IMR-90 (cell line): ENCODE measurements at regions not wholly inside any gene's neighbourhood (a gene's known extent, or its start where the extent isn't known, plus 50 kb on each side); places are given as distances from the start of the nearest gene placed in this dataset.
A peak's percentile ranks its signal among the peaks of the same experiment; 100 is the strongest.

ENCODE experiments used
- ATAC-seq: fragments of 200-7000 bp; cut with Tn5 transposase; 2 replicates; pipeline ENCODE4 v1.9.1; 2020; ENCODE audit warnings: low read depth, mild to moderate bottlenecking, moderate library complexity
- BruUV-seq: library from RNA; stranded (reverse); fragments of 400-500 nt; replicated peaks from 2 replicates; lab custom pipeline; 2021; lab: Mats Ljungman, UMichigan
- CTCF ChIA-PET: fragments of 300-600 bp; formaldehyde crosslinking; extraction: SDS; loops from one replicate; lab custom pipeline; 2021; ENCODE audit warnings: antibody characterized with exemption; lab: Yijun Ruan, JAX
- POLR2A ChIA-PET: fragments of 300-600 bp; sonication (Branson Sonifier 250); formaldehyde crosslinking; loops from one replicate; lab custom pipeline; 2022; ENCODE audit warnings: antibody characterized with exemption; ENCODE audit not compliant: unreplicated experiment; lab: Charles Lee
- DNase-seq: peaks from one replicate; pipeline ENCODE4 v3.0.0; 2013
- H2AFZ ChIP-seq: replicated peaks from 2 replicates; pipeline ENCODE3; 2013; ENCODE audit warnings: low read length, mild to moderate bottlenecking; ENCODE audit not compliant: poor library complexity
- H2AK5ac ChIP-seq: 2 replicates; pipeline ENCODE4 v1.6.1; 2013; ENCODE audit warnings: low read depth, low read length, inconsistent platforms
- H2AK9ac ChIP-seq: replicated peaks from 2 replicates; pipeline ENCODE3; 2013; ENCODE audit warnings: mild to moderate bottlenecking, low read depth, low read length, moderate library complexity; ENCODE audit not compliant: poor library complexity
- H2BK120ac ChIP-seq: 2 replicates; pipeline ENCODE4 v1.6.1; 2013; ENCODE audit warnings: low read depth, low read length, inconsistent platforms
- H2BK15ac ChIP-seq: 3 replicates; pipeline ENCODE4 v1.6.1; 2013; ENCODE audit warnings: low read depth, low read length, inconsistent platforms
- H2BK20ac ChIP-seq: 2 replicates; pipeline ENCODE4 v1.6.1; 2013; ENCODE audit warnings: low read depth, mild to moderate bottlenecking, inconsistent platforms, low read length, moderate library complexity
- H2BK5ac ChIP-seq: 2 replicates; pipeline ENCODE4 v1.6.1; 2013; ENCODE audit warnings: mild to moderate bottlenecking, low read depth, low read length, inconsistent platforms; ENCODE audit not compliant: poor library complexity, severe bottlenecking
- H3K14ac ChIP-seq: replicated peaks from 2 replicates; pipeline ENCODE4 v1.6.1; 2013; ENCODE audit warnings: low read depth, low read length, inconsistent platforms
- H3K18ac ChIP-seq: 2 replicates; pipeline ENCODE4 v1.6.1; 2013; ENCODE audit warnings: low read depth, low read length, control low read depth
- H3K23ac ChIP-seq: 2 replicates; pipeline ENCODE4 v1.6.1; 2013; ENCODE audit warnings: low read depth, low read length, inconsistent platforms
- H3K27ac ChIP-seq: 2 replicates; pipeline ENCODE4 v1.5.1; 2013; ENCODE audit warnings: mild to moderate bottlenecking, control low read depth, low read length; ENCODE audit not compliant: insufficient read depth
- H3K27me3 ChIP-seq: 2 replicates; pipeline ENCODE4 v1.6.1; 2013; ENCODE audit warnings: low read length; ENCODE audit not compliant: control insufficient read depth, insufficient read depth
- H3K36me3 ChIP-seq: 2 replicates; pipeline ENCODE4 v1.6.1; 2013; ENCODE audit warnings: low read length, mixed read lengths; ENCODE audit not compliant: control insufficient read depth, insufficient read depth
- H3K4ac ChIP-seq: 2 replicates; pipeline ENCODE4 v1.6.1; 2013; ENCODE audit warnings: low read depth, low read length, inconsistent platforms
- H3K4me1 ChIP-seq: 2 replicates; pipeline ENCODE4 v1.6.1; 2013; ENCODE audit warnings: low read length, mixed read lengths; ENCODE audit not compliant: control insufficient read depth, insufficient read depth
- H3K4me2 ChIP-seq: 2 replicates; pipeline ENCODE4 v1.6.1; 2013; ENCODE audit warnings: low read depth, mild to moderate bottlenecking, control low read depth, low read length, moderate library complexity
- H3K4me3 ChIP-seq: 2 replicates; pipeline ENCODE4 v1.5.1; 2013; ENCODE audit warnings: low read depth, mild to moderate bottlenecking, control low read depth, low read length, moderate library complexity; ENCODE audit not compliant: insufficient read depth
- H3K56ac ChIP-seq: 2 replicates; pipeline ENCODE4 v1.6.1; 2013; ENCODE audit warnings: low read length, inconsistent platforms; ENCODE audit not compliant: insufficient read depth; ENCODE audit errors: extremely low read depth
- H3K79me1 ChIP-seq, 2 experiments: 2 replicates each; pipeline ENCODE4 v1.6.1; 2013; ENCODE audit warnings: low read length in 2 of 2, inconsistent platforms in 1 of 2, low read depth in 1 of 2
- H3K9ac ChIP-seq: 2 replicates; pipeline ENCODE4 v1.6.1; 2013; ENCODE audit warnings: low read depth, low read length, control low read depth
- H3K9me1 ChIP-seq: 2 replicates; pipeline ENCODE4 v1.6.1; 2013; ENCODE audit warnings: low read length, inconsistent platforms; ENCODE audit not compliant: insufficient read depth
- H3K9me3 ChIP-seq: 2 replicates; pipeline ENCODE4 v1.6.1; 2013; ENCODE audit warnings: low read length; ENCODE audit not compliant: control insufficient read depth, insufficient read depth
- H4K20me1 ChIP-seq: 2 replicates; pipeline ENCODE4 v1.6.1; 2013; ENCODE audit warnings: low read length, inconsistent platforms; ENCODE audit not compliant: insufficient read depth
- H4K5ac ChIP-seq: 2 replicates; pipeline ENCODE4 v1.6.1; 2013; ENCODE audit warnings: mild to moderate bottlenecking, low read depth, low read length, control low read depth
- H4K8ac ChIP-seq, 2 experiments: 2 replicates each; pipeline ENCODE4 v1.6.1; 2013; ENCODE audit warnings: low read depth in 2 of 2, low read length in 2 of 2, control low read depth in 1 of 2, inconsistent platforms in 1 of 2
- H4K91ac ChIP-seq: 2 replicates; pipeline ENCODE4 v1.6.1; 2013; ENCODE audit warnings: low read depth, low read length, inconsistent platforms; ENCODE audit not compliant: insufficient read depth
- BHLHE40 ChIP-seq: fragments of 150-350 bp; IDR thresholded peaks from 2 replicates; pipeline ENCODE4 v1.6.1; 2016; ENCODE audit warnings: mild to moderate bottlenecking, low read depth, low read length
- CEBPB ChIP-seq: IDR thresholded peaks from 2 replicates; pipeline ENCODE4 v1.6.1; 2012; ENCODE audit warnings: low read depth, low read length, improper control_type of control experiment
- CHD1 ChIP-seq: IDR thresholded peaks from 2 replicates; pipeline ENCODE4 v1.6.1; 2012; ENCODE audit warnings: low read depth, low read length, improper control_type of control experiment
- CTCF ChIP-seq: conservative IDR thresholded peaks from 2 replicates; pipeline ENCODE4 v1.5.1; 2012; ENCODE audit warnings: mild to moderate bottlenecking, low read depth, low read length, improper control_type of control experiment
- ELK1 ChIP-seq: fragments of 150-350 bp; IDR thresholded peaks from 2 replicates; pipeline ENCODE4 v1.6.1; 2016; ENCODE audit warnings: low read depth, mild to moderate bottlenecking, low read length, moderate library complexity, borderline replicate concordance
- FOS ChIP-seq: fragments of 150-350 bp; IDR thresholded peaks from 2 replicates; pipeline ENCODE4 v1.6.1; 2016; ENCODE audit warnings: low read depth, low read length
- MAFK ChIP-seq: IDR thresholded peaks from 2 replicates; pipeline ENCODE4 v1.6.1; 2012; ENCODE audit warnings: low read depth, low read length, improper control_type of control experiment
- MAZ ChIP-seq: IDR thresholded peaks from 2 replicates; pipeline ENCODE4 v1.6.1; 2012; ENCODE audit warnings: low read depth, mild to moderate bottlenecking, low read length, improper control_type of control experiment, moderate library complexity, borderline replicate concordance
- MXI1 ChIP-seq: IDR thresholded peaks from 2 replicates; pipeline ENCODE4 v1.6.1; 2012; ENCODE audit warnings: low read depth, mild to moderate bottlenecking, low read length, moderate library complexity, borderline replicate concordance
- NFE2L2 ChIP-seq: fragments of 150-350 bp; IDR thresholded peaks from 2 replicates; pipeline ENCODE4 v1.6.1; 2016; ENCODE audit warnings: low read depth, mild to moderate bottlenecking, low read length
- POLR2A ChIP-seq: IDR thresholded peaks from 2 replicates; pipeline ENCODE4 v1.6.1; 2012; ENCODE audit warnings: mild to moderate bottlenecking, low read depth, low read length
- RAD21 ChIP-seq: IDR thresholded peaks from 2 replicates; pipeline ENCODE4 v1.6.1; 2012; ENCODE audit warnings: low read length, improper control_type of control experiment
- RCOR1 ChIP-seq: IDR thresholded peaks from 2 replicates; pipeline ENCODE4 v1.6.1; 2012; ENCODE audit warnings: mild to moderate bottlenecking, low read length, improper control_type of control experiment; ENCODE audit not compliant: insufficient replicate concordance
- RFX5 ChIP-seq: IDR thresholded peaks from 2 replicates; pipeline ENCODE4 v1.8.0; 2012; ENCODE audit warnings: low read depth, mild to moderate bottlenecking, low read length, moderate library complexity
- SMC3 ChIP-seq: fragments of 150-350 bp; IDR thresholded peaks from 2 replicates; pipeline ENCODE4 v1.6.1; 2016; ENCODE audit warnings: low read depth, mild to moderate bottlenecking, antibody characterized with exemption, low read length, moderate library complexity
- USF2 ChIP-seq: fragments of 150-350 bp; IDR thresholded peaks from 2 replicates; pipeline ENCODE4 v1.6.1; 2017; ENCODE audit warnings: mild to moderate bottlenecking, antibody characterized with exemption, low read length, low read depth
- WGBS, 2 experiments: methylation state at CpG; one replicate each; pipeline versions ENCODE4 v1.1.5 to v1.1.7; 2013; ENCODE audit warnings: missing lambda C conversion rate in 2 of 2; ENCODE audit not compliant: insufficient read length in 1 of 2; ENCODE audit errors: extremely low coverage in 2 of 2; 5-methylcytosine and 5-hydroxymethylcytosine counted together
- dilution Hi-C: fragments of 300-500 bp; cut with HindIII; formaldehyde crosslinking; loops from one replicate; pipeline ENCODE4 v1.14.3; 2018; ENCODE audit warnings: low sequenced_read_pairs; ENCODE audit not compliant: unreplicated experiment
- in situ Hi-C: fragments of 300-500 bp; cut with MboI; formaldehyde crosslinking; loops from 3 replicates; pipeline ENCODE4 v1.14.3; 2019; ENCODE audit warnings: low sequenced_read_pairs, inconsistent platforms, mixed read lengths
- intact Hi-C: fragments of 100-400 bp; cut with micrococcal nuclease; formaldehyde crosslinking; loops from 2 replicates; pipeline ENCODE4 v1.10.0; 2022

- Histone ChIP-seq H2BK120ac (no peak overlapping the region), H4K5ac (no peak overlapping the region), H2AK9ac (no peak overlapping the region), H4K8ac (no peak overlapping the region), H3K4me1 (no peaks in the 10 kb centered on the region), H3K4ac (no peak overlapping the region), H4K20me1 (no peaks in the 10 kb centered on the region), H2BK15ac (no peak overlapping the region), H3K36me3 (no peaks in the 10 kb centered on the region), H2BK20ac (no peak overlapping the region), H3K9me1 (no peaks in the 10 kb centered on the region), H3K4me2 (no peak overlapping the region), H2AK5ac (no peak overlapping the region), H2AFZ (no peak overlapping the region), H3K9me3 (peaks cover 36% of the 10 kb centered on the region), H3K27ac (no peak overlapping the region), H3K9ac (no peak overlapping the region), H3K79me1 (no peaks in the 10 kb centered on the region), H2BK5ac (peak overlapping the region; percentile 54), H3K18ac (no peak overlapping the region), H4K91ac (no peak overlapping the region), H3K4me3 (no peak overlapping the region), H3K56ac (no peak overlapping the region), H3K23ac (no peak overlapping the region), H3K27me3 (no peaks in the 10 kb centered on the region), H3K14ac (no peak overlapping the region)
- in situ Hi-C loops (no loop called here), dilution Hi-C loops (no loop called here), intact Hi-C loops (no loop called here)
- no TSS peak for BruUV-seq
- ATAC-seq (no peak), DNase-seq (no peak)
- ChIA-PET CTCF (no interaction called here), POLR2A (no interaction called here)
- whole genome bisulfite sequencing, 2 experiments = 25% methylated on average over 1 of the region's 1 CpG; no CpG with 5 or more reads in 1 of the 2 experiments
- TF ChIP-seq CHD1 (no peak), CTCF (no peak), RAD21 (no peak), CEBPB (no peak), MAFK (no peak), RCOR1 (no peak), BHLHE40 (no peak), NFE2L2 (no peak), POLR2A (no peak), SMC3 (no peak), FOS (no peak), RFX5 (no peak), MXI1 (no peak), ELK1 (no peak), MAZ (no peak), USF2 (no peak)
Measured at GRCh38 chr10:131590567-131590966, 279.0 kb upstream of the TCERG1L start.
